H9 (cell line): ENCODE measurements at regions not wholly inside any gene's neighbourhood (a gene's known extent, or its start where the extent isn't known, plus 50 kb on each side); places are given as distances from the start of the nearest gene placed in this dataset.
A peak's percentile ranks its signal among the peaks of the same experiment; 100 is the strongest.
"Not testable (repeated sequence)": the region's sequence is repeated elsewhere in the genome, so short reads cannot be mapped to it uniquely, and the experiment has no call there.

Source experiments
- DNase-seq: peaks from one replicate; pipeline ENCODE4 v3.0.0-alpha.2; 2017
- H2AFZ ChIP-seq: one replicate; pipeline ENCODE4 v1.6.1; 2013; ENCODE audit warnings: mild to moderate bottlenecking, low read length, control low read depth, moderate library complexity
- H2AK5ac ChIP-seq: 2 replicates; pipeline ENCODE4 v1.6.1; 2013; ENCODE audit warnings: low read length, control low read depth, mixed read lengths; ENCODE audit not compliant: insufficient read length
- H2BK120ac ChIP-seq: one replicate; pipeline ENCODE4 v1.6.1; 2013; ENCODE audit warnings: low read depth, mild to moderate bottlenecking, low read length, control low read depth, inconsistent platforms; ENCODE audit not compliant: poor library complexity, severe bottlenecking
- H2BK12ac ChIP-seq: 2 replicates; pipeline ENCODE4 v1.6.1; 2013; ENCODE audit warnings: low read length, control low read depth, mixed read lengths, low read depth; ENCODE audit not compliant: insufficient read length
- H2BK15ac ChIP-seq: 2 replicates; pipeline ENCODE4 v1.6.1; 2013; ENCODE audit warnings: low read depth, low read length, control low read depth
- H2BK20ac ChIP-seq: one replicate; pipeline ENCODE4 v1.6.1; 2013; ENCODE audit warnings: low read depth, mild to moderate bottlenecking, low read length, control low read depth, inconsistent platforms; ENCODE audit not compliant: poor library complexity, severe bottlenecking
- H2BK5ac ChIP-seq: 2 replicates; pipeline ENCODE4 v1.6.1; 2013; ENCODE audit warnings: low read length, control low read depth, mixed read lengths; ENCODE audit not compliant: insufficient read length
- H3K14ac ChIP-seq: 2 replicates; pipeline ENCODE4 v1.6.1; 2013; ENCODE audit warnings: low read length, control low read depth; ENCODE audit not compliant: insufficient read depth
- H3K18ac ChIP-seq: 2 replicates; pipeline ENCODE4 v1.6.1; 2013; ENCODE audit warnings: low read depth, mild to moderate bottlenecking, mixed read lengths, low read length, control low read depth; ENCODE audit not compliant: insufficient read length
- H3K23ac ChIP-seq: 2 replicates; pipeline ENCODE4 v1.6.1; 2013; ENCODE audit warnings: low read length, control low read depth, mixed read lengths, low read depth; ENCODE audit not compliant: insufficient read length
- H3K23me2 ChIP-seq: 2 replicates; pipeline ENCODE4 v1.6.1; 2013; ENCODE audit warnings: low read depth, mild to moderate bottlenecking, mixed read lengths, low read length, control low read depth; ENCODE audit not compliant: insufficient read length, poor library complexity, severe bottlenecking
- H3K27ac ChIP-seq: 2 replicates; pipeline ENCODE4 v1.5.1; 2013; ENCODE audit warnings: low read length, control low read depth, mixed read lengths, low read depth; ENCODE audit not compliant: insufficient read length
- H3K27me3 ChIP-seq: 2 replicates; pipeline ENCODE4 v1.6.1; 2013; ENCODE audit warnings: low read length, control low read depth, inconsistent platforms; ENCODE audit not compliant: insufficient read depth
- H3K4ac ChIP-seq: 2 replicates; pipeline ENCODE4 v1.6.1; 2013; ENCODE audit warnings: low read depth, mild to moderate bottlenecking, control low read depth, inconsistent platforms, low read length, moderate library complexity
- H3K4me1 ChIP-seq: 2 replicates; pipeline ENCODE4 v1.6.1; 2013; ENCODE audit warnings: low read length, control low read depth, inconsistent platforms; ENCODE audit not compliant: insufficient read depth
- H3K4me2 ChIP-seq: 2 replicates; pipeline ENCODE4 v1.6.1; 2013; ENCODE audit warnings: low read length, control low read depth, mixed read lengths; ENCODE audit not compliant: insufficient read length, insufficient read depth
- H3K56ac ChIP-seq: 2 replicates; pipeline ENCODE4 v1.6.1; 2013; ENCODE audit warnings: low read depth, mild to moderate bottlenecking, mixed read lengths, low read length, control low read depth; ENCODE audit not compliant: insufficient read length
- H3K79me1 ChIP-seq: 2 replicates; pipeline ENCODE4 v1.6.1; 2013; ENCODE audit warnings: low read depth, mild to moderate bottlenecking, moderate library complexity, low read length, control low read depth, inconsistent platforms; ENCODE audit not compliant: insufficient read depth, poor library complexity, severe bottlenecking
- H3K79me2 ChIP-seq: 2 replicates; pipeline ENCODE4 v1.6.1; 2013; ENCODE audit warnings: low read length, control low read depth, inconsistent platforms; ENCODE audit not compliant: insufficient read depth
- H3K9ac ChIP-seq: 2 replicates; pipeline ENCODE4 v1.6.1; 2013; ENCODE audit warnings: low read length, control low read depth, mixed read lengths; ENCODE audit not compliant: insufficient read length; ENCODE audit errors: extremely low read depth
- H3K9me3 ChIP-seq: one replicate; pipeline ENCODE4 v1.6.1; 2013; ENCODE audit warnings: low read depth, low read length, inconsistent platforms; ENCODE audit not compliant: control insufficient read depth
- H3T11ph ChIP-seq: one replicate; pipeline ENCODE4 v1.6.1; 2013; ENCODE audit warnings: mild to moderate bottlenecking, low read length, control low read depth, inconsistent platforms
- H4K20me1 ChIP-seq: one replicate; pipeline ENCODE4 v1.6.1; 2013; ENCODE audit not compliant: control insufficient read depth, insufficient read length, insufficient read depth
- H4K5ac ChIP-seq: 2 replicates; pipeline ENCODE4 v1.6.1; 2013; ENCODE audit warnings: low read depth, mild to moderate bottlenecking, mixed read lengths, low read length, control low read depth; ENCODE audit not compliant: insufficient read length
- H4K8ac ChIP-seq: replicated peaks from 2 replicates; pipeline ENCODE4 v1.6.1; 2013; ENCODE audit warnings: low read length, control low read depth, mixed read lengths, low read depth; ENCODE audit not compliant: insufficient read length
- H4K91ac ChIP-seq: 2 replicates; pipeline ENCODE4 v1.6.1; 2013; ENCODE audit warnings: low read depth, mild to moderate bottlenecking, moderate library complexity, mixed read lengths, low read length, control low read depth; ENCODE audit not compliant: insufficient read length
- H3K27ac Mint-ChIP-seq, 3 experiments: 2 replicates in 2 of 3; 3 replicates in 1 of 3; pipeline ENCODE4 v1.8.0; 2020 to 2021; ENCODE audit warnings: mixed read lengths in 3 of 3, mild to moderate bottlenecking in 1 of 3, moderate library complexity in 1 of 3
- H3K27me3 Mint-ChIP-seq: 2 replicates; pipeline ENCODE4 v1.8.0; 2021; ENCODE audit warnings: low read depth, mild to moderate bottlenecking, moderate library complexity, mixed read lengths
- H3K36me3 Mint-ChIP-seq, 3 experiments: 2 replicates in 2 of 3; 3 replicates in 1 of 3; pipeline ENCODE4 v1.8.0; 2020 to 2021; ENCODE audit warnings: low read depth in 3 of 3, mixed read lengths in 3 of 3; ENCODE audit not compliant: insufficient read depth in 1 of 3
- H3K4me1 Mint-ChIP-seq, 2 experiments: 2 replicates each; pipeline ENCODE4 v1.8.0; 2020; ENCODE audit warnings: mixed read lengths in 2 of 2
- H3K4me3 Mint-ChIP-seq, 2 experiments: 2 replicates in 1 of 2; 3 replicates in 1 of 2; pipeline ENCODE4 v1.8.0; 2020 to 2021; ENCODE audit warnings: mild to moderate bottlenecking in 2 of 2, mixed read lengths in 2 of 2, moderate library complexity in 1 of 2
- H3K9me3 Mint-ChIP-seq, 2 experiments: 2 replicates in 1 of 2; 3 replicates in 1 of 2; pipeline ENCODE4 v1.8.0; 2020; ENCODE audit warnings: mild to moderate bottlenecking in 2 of 2, mixed read lengths in 2 of 2, moderate library complexity in 1 of 2
- CTCF ChIP-seq: fragments of 200-600 bp; sonication (generic); conservative IDR thresholded peaks from 3 replicates; pipeline ENCODE4 v1.8.0; 2021; ENCODE audit warnings: antibody characterized with exemption, mild to moderate bottlenecking
- WGBS: extraction: QIAGEN DNeasy Blood & Tissue Kit; methylation state at CpG from one replicate; pipeline ENCODE4 v1.1.7; 2013; ENCODE audit warnings: missing lambda C conversion rate, low lambda C conversion rate, mixed read lengths; ENCODE audit not compliant: insufficient read length; ENCODE audit errors: extremely low coverage; 5-methylcytosine and 5-hydroxymethylcytosine counted together

GRCh38 chr3:34056951-34057390 lies 258.5 kb downstream of the PDCD6IP start:
- H2AFZ ChIP-seq, result no peak overlapping the region
- H2BK12ac ChIP-seq, result no peak overlapping the region
- DNase-seq, result no peak
- H3K23ac ChIP-seq, result no peak overlapping the region
- no peak overlapping the region for H2BK20ac ChIP-seq
- no peaks in the 10 kb centered on the region for H3K79me2 ChIP-seq
- TF ChIP-seq CTCF, result no peak
- H3K4me2 ChIP-seq, result no peak overlapping the region
- no peak overlapping the region for H3K18ac ChIP-seq
- no peaks in the 10 kb centered on the region for H3K9me3 ChIP-seq
- no peak overlapping the region for H3K27ac ChIP-seq
- no peak overlapping the region for H2BK5ac ChIP-seq
- Mint-ChIP-seq H3K27me3 (no peaks in the 10 kb centered on the region; the same call in 1 of the 2 replicates), H3K4me3 (no peak overlapping the region), H3K27ac (peak overlapping the region in 1 of 3 experiments; percentile 76; a peak in 1 of 7 replicates), H3K36me3 (peaks cover 0 to 1% (median 0%) of the 10 kb centered on the region in 3 experiments; a peak in 2 of 7 replicates), H3K9me3 (peaks cover 3 to 9% of the 10 kb centered on the region in 2 experiments; a peak in 4 of 5 replicates), H3K4me1 (no peaks in the 10 kb centered on the region)
- no CpG with 5 or more reads among the region's 3 CpGs for WGBS
- no peak overlapping the region for H3K14ac ChIP-seq
- no peak overlapping the region for H2AK5ac ChIP-seq
- no peak overlapping the region for H2BK120ac ChIP-seq
- H3K23me2 ChIP-seq, result no peaks in the 10 kb centered on the region
- no peak overlapping the region for H3K56ac ChIP-seq
- no peak overlapping the region for H4K8ac ChIP-seq
- H4K91ac ChIP-seq, result no peak overlapping the region
- no peaks in the 10 kb centered on the region for H3K79me1 ChIP-seq
- no peaks in the 10 kb centered on the region for H3K27me3 ChIP-seq
- H4K20me1 ChIP-seq, result no peaks in the 10 kb centered on the region
- no peaks in the 10 kb centered on the region for H3K4me1 ChIP-seq
- H2BK15ac ChIP-seq, result no peak overlapping the region
- H3K9ac ChIP-seq, result no peak overlapping the region
- no peak overlapping the region for H3T11ph ChIP-seq
- no peak overlapping the region for H4K5ac ChIP-seq
- H3K4ac ChIP-seq, result no peak overlapping the region

GRCh38 chr3:34060995-34061394 lies 262.6 kb downstream of the PDCD6IP start:
- H3K18ac ChIP-seq, H3K27ac ChIP-seq, H3K27ac Mint-ChIP-seq, H4K20me1 ChIP-seq, H3K9me3 ChIP-seq, H3K56ac ChIP-seq, H4K8ac ChIP-seq, H3K79me1 ChIP-seq, H2BK12ac ChIP-seq, H2BK20ac ChIP-seq, H3K9ac ChIP-seq, H2BK15ac ChIP-seq, H3K27me3 Mint-ChIP-seq, H4K91ac ChIP-seq, H4K5ac ChIP-seq, H3K4me1 Mint-ChIP-seq, H2BK5ac ChIP-seq, H3K4me3 Mint-ChIP-seq, H2BK120ac ChIP-seq, H2AFZ ChIP-seq, H2AK5ac ChIP-seq, DNase-seq, H3K4me2 ChIP-seq, H3K36me3 Mint-ChIP-seq, H3K23me2 ChIP-seq, H3T11ph ChIP-seq, H3K9me3 Mint-ChIP-seq, H3K79me2 ChIP-seq, H3K4ac ChIP-seq, H3K4me1 ChIP-seq, H3K27me3 ChIP-seq, H3K23ac ChIP-seq, H3K14ac ChIP-seq: not testable (repeated sequence)
- no CpG with 5 or more reads among the region's 1 CpG for WGBS
